Activated T-cell treated with anti-CD3 and anti-CD28 coated beads, Interleukin-2, amount 50 U/mL, for 1 hour (primary cell): ENCODE measurements at regions not wholly inside any gene's neighbourhood (a gene's known extent, or its start where the extent isn't known, plus 50 kb on each side); places are given as distances from the start of the nearest gene placed in this dataset.
"Not testable (repeated sequence)": the region's sequence is repeated elsewhere in the genome, so short reads cannot be mapped to it uniquely, and the experiment has no call there.

Experiments
- DNase-seq: peaks from one replicate; pipeline ENCODE4 v3.0.0-alpha.2; 2020

DNA sequence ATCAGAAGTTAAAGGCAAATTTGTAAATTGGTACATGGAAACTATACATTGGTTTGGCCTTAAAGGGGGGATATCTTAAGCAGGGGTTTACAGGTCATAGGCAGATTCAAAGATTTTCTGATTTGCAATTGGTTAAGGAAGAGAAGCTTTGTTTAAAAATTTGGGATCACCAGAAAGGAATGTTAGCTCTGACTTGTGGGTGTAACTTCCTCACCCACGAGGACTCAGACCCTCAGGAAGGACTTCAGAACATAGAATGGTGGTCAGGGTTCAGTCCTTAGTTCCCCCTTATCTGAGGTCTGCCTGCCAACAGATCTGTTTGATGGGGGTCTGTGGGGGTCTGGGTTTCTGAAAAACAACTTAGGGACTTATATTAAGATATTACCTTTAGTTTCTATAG, 427.4 kb upstream of the DIPK2B start:
- DNase-seq = no peak

DNA sequence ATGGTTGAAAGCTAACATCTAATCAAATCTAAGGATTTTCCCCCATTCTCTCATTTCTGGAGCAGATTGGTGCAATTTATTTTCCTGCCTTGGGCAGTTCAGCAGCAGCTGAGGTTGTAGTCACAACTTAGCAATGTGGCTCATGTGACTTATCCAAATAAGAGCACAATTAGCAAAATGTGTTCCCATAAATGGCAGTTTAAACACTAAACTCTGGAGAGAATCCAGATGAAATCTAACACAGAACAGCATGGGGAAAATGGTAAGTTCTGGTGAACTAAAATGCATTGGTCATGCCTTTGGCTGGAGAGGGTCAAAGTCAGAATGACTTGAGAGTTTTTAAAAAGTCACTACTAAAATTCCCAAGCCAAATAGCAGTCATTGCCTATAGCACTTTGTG, 422.6 kb upstream of the DIPK2B start:
- DNase-seq = no peak

DNA sequence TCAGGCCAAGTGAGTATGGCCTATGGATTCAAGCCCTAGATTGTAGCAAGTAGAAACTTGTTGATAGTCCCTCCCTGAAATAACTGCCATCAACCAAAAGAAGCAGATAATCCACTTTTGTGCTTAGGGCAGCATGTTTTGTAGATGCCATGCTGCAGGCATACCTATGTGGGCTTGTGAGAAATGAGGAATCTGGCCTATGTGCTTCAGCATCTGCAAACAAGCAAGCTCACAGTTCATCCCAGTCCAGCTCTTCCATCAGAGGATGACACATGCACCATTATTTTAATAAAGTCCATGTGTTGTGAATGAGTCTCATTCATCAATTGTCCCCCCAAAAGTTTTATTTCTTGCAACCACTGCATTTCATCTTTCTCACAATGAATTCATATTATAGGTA, 421.9 kb upstream of the DIPK2B start:
- no peak for DNase-seq

- DNase-seq = no peak
Measured at GRCh38 chrX:45622042-45622423, 421.4 kb upstream of the DIPK2B start.

GRCh38 chrX:45621376-45622041, 420.8 kb upstream of the DIPK2B start:
- no peak for DNase-seq

- DNase-seq = no peak
Measured at GRCh38 chrX:45619290-45619689, 418.6 kb upstream of the DIPK2B start.

DNA sequence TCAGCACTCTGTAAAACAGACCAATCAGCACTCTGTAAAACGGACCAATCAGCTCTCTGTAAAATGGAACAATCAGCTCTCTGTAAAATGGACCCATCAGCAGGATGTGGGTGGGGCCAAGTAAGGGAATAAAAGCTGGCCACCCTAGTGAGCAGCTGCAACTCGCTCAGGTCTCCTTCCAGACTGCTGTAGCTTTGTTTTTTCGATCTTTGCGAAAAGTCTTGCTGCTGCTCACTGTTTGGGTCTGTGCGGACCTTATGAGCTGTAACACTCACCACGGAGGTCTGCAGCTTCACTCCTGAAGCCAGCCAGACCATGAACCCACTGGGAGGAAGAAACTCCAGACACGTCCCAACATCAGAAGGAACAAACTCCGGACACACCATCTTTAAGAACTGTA, 414.9 kb upstream of the DIPK2B start:
- not testable (repeated sequence) for DNase-seq

DNA sequence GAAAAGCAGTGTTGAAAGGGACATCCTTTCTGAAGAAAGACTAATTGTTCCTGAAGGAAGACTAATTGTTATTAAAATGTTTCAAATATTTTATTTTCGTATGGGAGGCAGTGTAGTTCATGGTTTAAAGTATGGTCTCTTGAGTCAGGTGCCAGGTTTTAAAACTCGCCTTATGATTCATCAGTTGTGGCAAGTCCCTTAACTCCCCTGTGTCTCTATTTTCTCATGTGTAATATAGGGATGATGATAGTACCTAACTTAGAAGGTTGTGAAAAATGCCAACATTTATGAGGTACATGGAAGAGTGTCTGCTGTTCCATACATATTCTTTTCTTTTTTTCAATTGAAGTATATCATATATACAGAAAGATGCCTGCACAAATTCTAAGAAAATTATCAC, 414.2 kb upstream of the DIPK2B start:
- no peak for DNase-seq

GRCh38 chrX:45602151-45602550, 401.5 kb upstream of the DIPK2B start:
- DNase-seq = no peak

GRCh38 chrX:45601052-45601451, 400.4 kb upstream of the DIPK2B start:
- no peak for DNase-seq

DNA sequence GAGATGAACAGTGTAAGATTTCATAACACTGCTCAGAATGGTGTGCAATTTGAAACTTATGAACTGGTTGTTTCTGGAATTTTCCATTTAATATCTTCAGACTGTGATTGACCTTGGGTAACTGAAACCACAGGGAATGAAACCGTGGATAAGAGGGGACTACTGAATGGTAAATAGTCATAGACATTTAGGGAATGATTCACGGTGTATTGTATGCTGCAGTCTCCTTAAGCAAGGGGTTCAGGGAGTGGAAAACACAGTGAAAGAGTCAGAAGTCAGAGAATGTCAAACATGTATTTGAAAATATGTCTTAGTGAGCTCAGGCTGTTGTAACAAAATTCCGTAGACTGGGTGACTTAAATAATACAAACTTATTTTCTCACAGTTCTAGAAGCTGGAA, 398.2 kb upstream of the DIPK2B start:
- no peak for DNase-seq

GRCh38 chrX:45596188-45596808, 395.6 kb upstream of the DIPK2B start:
- no peak for DNase-seq

- no peak for DNase-seq
Measured at GRCh38 chrX:45592101-45592500, 391.4 kb upstream of the DIPK2B start.

GRCh38 chrX:45591650-45592049, 391.0 kb upstream of the DIPK2B start:
- DNase-seq = no peak

GRCh38 chrX:45584717-45585116, 384.0 kb upstream of the DIPK2B start:
- no peak for DNase-seq

- DNase-seq = no peak
Measured at GRCh38 chrX:45577361-45577760, 376.7 kb upstream of the DIPK2B start.

DNA sequence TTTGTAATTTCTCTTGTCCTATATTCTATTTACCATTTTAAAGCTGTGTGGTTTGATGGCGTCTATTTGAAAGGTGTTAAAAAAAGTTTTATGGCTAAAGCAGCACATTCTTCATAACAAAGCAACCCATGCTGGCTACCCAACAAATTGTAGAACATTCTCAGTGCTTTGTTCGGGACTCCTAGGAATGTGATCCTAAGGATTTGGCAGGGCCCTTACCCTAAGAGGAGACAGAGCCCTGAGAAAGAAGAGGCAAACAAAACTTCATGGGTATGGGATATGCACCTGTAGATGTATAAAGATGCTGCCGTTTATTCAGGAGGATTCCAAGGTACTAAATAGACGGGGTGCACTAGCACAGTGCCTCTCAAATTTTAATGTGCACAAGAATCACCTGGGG, 370.8 kb upstream of the DIPK2B start:
- DNase-seq = no peak

GRCh38 chrX:45566456-45566855, 365.8 kb upstream of the DIPK2B start:
- no peak for DNase-seq

DNA sequence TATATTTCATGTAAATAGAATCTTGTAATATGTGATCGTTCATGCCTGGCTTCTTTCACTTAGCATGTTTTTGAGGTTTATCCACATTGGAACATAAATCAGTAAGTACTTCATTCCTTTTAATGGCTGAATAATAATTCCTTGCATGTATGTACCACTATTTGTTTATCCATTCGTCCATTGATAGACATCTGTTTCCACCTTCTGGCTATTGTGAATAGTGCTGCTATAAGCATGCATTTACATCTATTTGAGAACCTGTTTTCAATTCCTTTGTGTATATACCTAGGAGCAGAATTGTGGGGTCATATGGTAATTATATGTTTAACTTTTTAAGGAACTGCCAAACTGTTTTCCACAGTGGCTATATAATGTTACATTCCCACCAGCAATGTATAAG, 356.7 kb upstream of the DIPK2B start:
- no peak for DNase-seq

DNA sequence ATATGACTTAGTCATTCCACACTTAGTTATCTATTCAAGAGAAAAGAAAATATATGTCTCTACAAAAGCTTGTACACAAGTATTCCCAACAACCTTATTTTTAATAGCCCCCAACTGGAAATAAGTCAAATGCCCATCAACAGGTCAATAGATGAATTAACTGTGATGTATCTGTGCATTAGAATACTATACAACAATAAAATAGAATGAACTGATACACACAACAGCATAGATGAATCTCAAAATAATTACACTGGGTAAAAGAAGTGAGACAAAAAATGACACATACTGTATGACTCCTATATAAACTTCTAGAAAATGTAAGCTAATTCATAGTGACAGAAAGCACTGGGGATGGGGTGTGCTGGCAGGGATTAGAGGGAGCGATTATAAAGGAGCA, 354.1 kb upstream of the DIPK2B start:
- no peak for DNase-seq

DNA sequence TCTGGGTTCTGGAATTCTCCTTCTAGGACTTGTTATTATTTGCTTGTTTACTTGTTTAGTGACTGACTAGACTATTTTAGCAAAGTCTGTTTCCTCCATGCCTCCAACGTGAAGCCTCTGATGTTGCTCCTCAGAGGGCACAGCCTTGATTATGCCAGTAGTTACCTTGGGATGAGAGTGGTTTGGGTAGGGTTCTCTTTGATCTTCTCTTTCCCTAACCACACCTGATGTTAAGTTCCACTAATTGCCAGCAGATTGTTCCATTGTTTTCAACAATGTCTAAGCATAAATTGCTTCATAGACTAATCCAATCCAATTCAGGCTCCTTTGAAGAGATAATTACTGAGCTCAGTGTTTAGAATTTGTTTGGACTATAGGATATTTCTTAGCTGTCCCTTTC, 352.7 kb upstream of the DIPK2B start:
- no peak for DNase-seq

DNA sequence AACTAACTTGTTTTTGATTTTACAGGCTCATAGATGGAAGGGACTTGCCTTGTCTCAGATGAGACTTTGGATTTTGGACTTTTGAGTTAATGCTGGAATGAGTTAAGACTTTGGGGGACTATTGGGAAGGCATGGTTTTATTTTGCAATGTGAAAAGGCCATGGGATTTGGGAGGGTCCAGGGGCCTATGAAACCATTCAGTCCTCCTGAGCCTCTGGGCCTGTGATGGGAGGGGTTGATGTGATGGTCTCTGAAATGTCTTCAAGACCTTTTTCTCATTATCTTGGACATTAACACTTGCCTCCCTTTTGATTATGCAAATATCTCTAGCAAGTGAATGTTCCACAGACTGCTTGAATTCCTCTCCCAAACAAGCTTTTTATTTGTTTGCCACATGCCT, 346.0 kb upstream of the DIPK2B start:
- DNase-seq = not testable (repeated sequence)

DNA sequence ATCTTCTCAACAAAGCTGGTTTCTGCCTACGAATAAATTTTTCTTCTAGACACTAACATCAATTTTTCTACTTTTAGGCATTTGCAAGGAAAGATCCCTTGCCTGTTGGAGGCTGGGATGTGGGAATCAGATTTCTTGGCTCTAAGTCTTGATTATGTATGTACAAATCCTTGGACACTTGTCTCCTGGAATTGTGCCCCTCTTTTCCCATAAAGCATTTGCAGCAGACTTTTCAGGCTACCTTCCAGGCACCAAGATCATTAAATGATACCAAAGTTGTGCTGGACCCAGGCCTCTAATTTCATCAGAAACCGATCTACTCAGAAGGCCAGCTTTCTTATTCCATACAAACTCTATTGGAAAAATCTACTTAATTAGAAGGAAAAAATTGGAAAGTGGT, 339.5 kb upstream of the DIPK2B start:
- DNase-seq = no peak

DNA sequence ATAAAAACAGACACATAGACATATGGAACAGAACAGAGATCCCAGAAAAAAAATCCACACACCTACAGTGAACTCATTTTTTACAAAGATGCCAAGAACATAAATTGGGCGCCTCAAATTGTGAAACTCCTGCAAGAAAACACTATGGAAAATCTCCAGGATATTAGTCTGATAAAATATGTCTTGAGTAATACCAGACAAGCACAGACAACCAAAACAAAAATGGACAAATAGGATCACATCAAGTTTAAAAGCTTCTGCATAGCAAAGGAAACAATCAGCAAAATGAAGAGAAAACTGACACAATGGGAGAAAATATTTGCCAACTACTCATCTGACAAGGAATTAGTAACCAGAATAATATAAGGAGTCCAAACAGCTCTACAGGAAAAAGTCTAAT, 337.3 kb upstream of the DIPK2B start:
- DNase-seq = no peak

- DNase-seq = no peak
Measured at GRCh38 chrX:45527834-45528233, 327.2 kb upstream of the DIPK2B start.
